Tongue (tissue), 1 donor: ENCODE measurements at regions not wholly inside any gene's neighbourhood (a gene's known extent, or its start where the extent isn't known, plus 50 kb on each side); places are given as distances from the start of the nearest gene placed in this dataset.
"Not testable (repeated sequence)": the region's sequence is repeated elsewhere in the genome, so short reads cannot be mapped to it uniquely, and the experiment has no call there.

ENCODE experiments used
- DNase-seq: peaks from one replicate; pipeline ENCODE4 v3.0.0-alpha.2; 2015

- no peak for DNase-seq
These were observed 264.0 kb downstream of the CTH start for GRCh38 chr1:70674941-70675685.

DNA sequence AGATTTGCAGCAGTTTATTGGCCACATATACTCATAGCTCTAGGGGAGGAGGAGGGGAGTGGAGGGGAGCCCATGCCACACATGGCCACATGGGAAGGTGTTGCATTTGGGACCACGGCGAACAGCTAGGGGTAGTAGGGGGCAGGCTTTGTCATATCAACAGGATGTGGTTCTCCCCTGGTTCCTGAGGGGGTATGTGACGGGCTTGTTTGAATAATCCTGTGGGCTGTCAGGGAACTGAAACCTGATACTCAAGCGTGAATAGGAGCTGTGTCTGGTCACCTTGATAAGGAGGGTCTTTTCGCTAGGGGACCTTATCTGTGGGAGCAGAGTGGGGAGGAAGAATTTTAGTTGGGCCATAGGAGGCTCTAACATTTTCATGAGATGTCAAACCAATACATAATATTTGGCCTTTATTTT is 264.7 kb downstream of the CTH start:
- DNase-seq = no peak

DNA sequence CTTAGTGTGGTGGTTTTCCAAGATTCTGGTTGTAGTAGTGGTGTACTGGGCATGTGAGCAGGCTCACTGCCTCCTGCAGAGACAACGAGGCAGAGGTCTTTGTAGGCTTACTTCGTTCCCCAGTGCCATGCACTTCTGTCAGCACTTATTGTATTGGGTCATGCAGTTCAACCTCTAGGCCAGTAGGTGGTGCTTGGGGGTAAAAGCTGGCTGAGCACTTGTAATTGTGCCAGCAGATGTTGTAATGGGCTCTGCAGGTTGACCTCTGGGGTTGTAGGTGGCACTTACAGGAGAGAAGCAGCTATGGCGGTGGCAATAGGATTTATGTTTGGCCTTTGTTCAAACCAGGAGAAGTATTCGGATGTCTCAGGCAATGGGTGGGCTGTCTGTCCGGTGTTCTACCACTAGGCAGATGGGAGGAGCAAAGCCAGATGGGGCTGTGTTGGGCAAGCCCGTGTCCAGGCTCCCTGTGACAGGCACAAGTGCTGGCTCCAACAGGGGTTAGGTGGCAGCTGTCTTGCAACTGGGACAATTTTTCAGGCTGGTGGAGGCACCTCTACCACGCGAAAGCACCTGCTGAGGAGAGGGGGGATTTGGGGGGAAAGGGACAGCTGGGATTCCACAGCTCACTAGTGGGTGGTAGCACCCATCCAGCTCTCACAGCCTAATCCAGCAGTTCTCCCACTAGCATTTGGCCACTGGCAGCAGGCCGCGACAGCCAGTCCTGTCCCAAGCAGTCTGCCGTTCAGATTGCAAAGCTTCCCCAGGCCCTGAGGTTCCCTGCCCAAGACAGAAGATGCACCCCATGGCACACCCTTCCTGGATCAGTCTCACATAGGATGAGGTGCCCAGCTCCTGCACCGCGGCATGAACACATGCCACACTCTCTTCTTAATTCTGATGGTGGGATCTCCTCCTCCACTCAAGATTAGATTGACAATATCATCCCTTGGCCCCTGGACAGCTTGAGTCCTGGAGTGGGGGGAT is 274.5 kb downstream of the CTH start:
- peak; percentile 52 for DNase-seq

DNA sequence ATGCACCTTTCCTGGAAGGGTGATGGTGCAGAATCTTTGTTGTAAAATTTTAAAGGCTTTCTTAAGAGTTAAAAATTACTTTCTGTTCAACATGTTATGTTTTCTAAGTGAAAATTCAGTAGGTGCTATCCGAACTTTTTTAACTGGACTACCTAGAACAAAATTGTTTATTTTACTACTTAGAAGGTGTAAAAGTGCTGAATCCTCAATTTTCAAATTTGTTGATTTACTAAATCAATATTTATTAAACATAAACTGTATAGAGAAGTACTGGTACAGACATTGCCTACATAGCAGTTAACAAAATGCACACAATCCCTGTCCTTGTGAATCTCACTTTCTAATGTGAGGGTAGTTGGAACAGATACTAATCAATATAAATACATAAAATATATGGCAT is 277.5 kb downstream of the CTH start:
- DNase-seq = no peak

- peak; percentile 33 for DNase-seq
These were observed 295.4 kb downstream of the CTH start for GRCh38 chr1:70706381-70707037.

- peak; percentile 17 for DNase-seq
These were observed 296.1 kb downstream of the CTH start for GRCh38 chr1:70707214-70707613.

DNA sequence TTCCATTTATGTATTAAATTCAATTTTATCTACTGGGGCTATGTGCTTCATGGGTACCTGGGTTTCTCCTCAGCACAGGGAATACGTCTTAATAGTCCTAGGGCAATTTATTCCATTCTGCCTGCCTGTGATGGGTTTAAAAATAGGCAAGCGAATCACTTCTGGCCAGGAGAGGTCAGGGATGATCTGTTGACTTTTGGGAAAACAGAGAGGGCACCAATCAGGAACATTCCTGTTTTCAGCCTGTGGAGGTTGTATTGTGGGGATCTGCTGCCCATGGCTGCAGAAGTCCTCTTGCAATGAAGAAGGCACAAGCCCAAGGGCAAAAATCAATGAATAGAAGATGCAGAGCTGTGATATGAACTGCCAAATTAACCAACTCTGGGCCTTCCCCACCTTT is 303.1 kb downstream of the CTH start:
- DNase-seq = no peak

- no peak for DNase-seq
These were observed 306.1 kb downstream of the CTH start for GRCh38 chr1:70717211-70717610.

DNA sequence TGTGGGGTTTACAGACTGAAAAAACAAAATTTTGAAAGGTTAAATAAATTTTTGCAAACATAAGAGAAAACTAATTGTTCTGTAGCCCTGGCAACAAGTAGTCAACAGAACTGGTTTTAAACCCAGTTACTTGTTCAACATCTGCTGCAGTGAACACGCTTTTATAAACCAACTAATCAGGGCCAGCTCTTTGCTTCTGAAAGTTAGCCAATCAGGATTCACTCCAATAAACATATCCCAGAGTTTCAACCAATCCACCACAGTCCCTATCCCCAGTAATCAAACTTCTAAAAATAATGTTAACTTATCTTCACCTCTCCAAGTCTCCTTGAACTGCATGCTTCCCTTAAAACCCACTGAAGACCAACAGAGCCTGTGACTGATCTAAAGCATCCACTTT is 306.6 kb downstream of the CTH start:
- DNase-seq = no peak

DNA sequence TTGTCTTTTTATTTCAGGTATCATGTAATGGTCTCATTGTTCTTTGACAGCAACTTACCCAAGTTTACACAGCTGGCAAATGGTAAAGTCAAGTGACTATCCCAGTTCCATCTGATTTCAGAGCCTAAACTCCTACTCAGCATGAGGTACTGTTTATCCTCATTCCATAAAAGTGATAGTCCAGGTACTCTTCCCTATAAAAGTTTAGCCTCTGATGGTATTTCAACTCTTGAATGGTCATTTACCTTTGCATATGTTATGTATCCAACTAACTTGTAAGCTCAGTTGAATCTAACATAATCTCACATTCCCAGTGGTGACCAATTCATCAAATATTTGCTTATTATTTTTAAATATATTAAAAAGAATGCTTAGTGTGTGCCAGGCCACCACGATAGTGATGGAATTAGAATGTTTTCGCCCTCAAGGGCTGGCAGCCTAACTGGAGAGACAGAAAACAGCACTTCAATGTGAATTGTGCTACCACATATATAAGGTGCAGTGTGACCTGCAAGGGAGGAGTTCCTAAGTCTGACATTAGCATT is 307.1 kb downstream of the CTH start:
- no peak for DNase-seq

GRCh38 chr1:70719154-70719553 is 308.1 kb downstream of the CTH start:
- no peak for DNase-seq

- DNase-seq = no peak
These were observed 309.0 kb downstream of the CTH start for GRCh38 chr1:70720109-70720508.

DNA sequence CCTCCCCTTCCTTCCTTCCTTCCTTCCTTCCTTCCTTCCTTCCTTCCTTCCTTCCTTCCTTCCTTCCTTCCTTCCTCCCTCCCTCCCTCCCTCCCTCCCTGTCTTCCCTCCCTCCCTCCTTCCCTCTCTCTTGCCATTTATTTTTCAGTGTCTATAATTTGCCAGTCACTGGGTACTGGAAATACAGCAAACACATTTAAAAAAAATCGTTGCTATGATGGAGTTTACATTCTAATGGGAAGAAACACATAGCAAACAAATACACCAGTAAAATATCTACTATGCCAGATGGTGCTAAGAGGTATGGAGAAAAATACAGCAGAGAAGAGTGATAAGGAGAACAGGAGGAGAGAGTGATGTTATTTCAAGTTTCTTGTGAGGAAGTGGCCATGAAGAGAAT is 309.5 kb downstream of the CTH start:
- DNase-seq = no peak

DNA sequence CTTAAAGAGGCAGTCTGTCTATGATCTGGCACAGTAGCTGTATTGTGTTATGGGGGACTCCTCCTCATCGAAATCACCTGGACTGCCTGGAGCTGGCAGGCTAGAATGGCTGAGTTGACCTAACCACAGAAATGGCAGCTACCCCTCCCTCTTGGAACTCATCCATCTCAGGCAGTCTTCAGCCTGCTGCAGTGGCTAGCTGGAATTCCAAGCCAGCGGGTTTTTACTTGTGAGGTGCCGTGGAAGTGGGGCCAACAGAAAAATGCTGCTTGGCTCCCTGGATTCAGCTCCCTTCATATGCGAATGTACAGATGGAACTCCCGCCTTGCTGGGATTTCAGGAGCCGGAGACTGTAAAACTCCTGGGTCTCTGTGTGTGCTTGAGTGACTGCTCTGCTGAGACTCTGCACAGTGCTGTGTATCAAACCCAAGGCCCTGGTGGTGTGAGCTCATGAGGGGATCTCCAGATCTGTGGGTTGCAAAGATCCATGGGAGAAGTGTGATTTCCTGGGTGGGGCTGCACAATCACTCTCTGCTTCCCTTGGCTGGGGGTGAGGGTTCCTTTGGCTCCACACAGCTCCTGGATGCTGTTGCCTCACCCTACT is 316.9 kb downstream of the CTH start:
- DNase-seq = no peak

- not testable (repeated sequence) for DNase-seq
These were observed 311.1 kb downstream of the PTGER3 start for GRCh38 chr1:70736518-70736917.

DNA sequence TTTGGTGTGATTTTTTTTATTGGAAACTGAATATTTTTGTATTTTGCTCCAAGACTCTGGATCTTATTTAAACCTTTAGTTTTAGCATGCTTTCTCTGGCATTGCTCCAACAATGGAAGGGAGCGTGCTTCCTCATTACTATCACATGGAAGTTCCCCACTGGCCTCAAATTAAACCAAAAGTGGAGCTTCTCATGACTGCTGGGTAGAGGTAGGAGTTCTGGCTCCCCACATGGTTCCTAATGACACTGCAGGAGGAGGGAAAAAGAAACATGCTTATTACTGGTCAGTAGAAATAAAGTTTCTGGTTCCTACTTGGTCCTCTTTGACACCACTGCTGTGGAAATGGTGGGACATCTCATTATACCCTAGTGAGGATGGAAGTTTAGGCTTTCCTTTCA is 310.5 kb downstream of the PTGER3 start:
- no peak for DNase-seq

- no peak for DNase-seq
These were observed 309.0 kb downstream of the PTGER3 start for GRCh38 chr1:70738624-70739023.

- DNase-seq = no peak
These were observed 302.4 kb downstream of the PTGER3 start for GRCh38 chr1:70745199-70745598.

DNA sequence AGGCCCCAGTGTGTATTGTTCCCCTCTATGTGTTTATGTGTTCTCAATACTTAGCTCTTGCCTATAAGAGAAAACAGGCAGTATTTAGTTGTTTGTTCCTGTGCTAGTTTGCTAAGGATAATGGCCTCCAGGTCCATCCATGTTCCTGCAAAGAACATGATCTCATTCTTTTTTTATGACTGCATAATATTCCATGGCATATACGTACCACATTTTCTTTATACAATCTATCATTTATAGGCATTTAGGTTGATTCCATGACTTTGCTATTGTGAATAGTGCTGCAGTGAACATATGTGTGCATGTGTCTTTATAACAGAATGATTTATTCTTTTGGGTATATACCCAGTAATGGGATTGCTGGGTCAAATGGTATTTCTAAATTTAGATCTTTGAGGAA is 301.6 kb downstream of the PTGER3 start:
- not testable (repeated sequence) for DNase-seq

DNA sequence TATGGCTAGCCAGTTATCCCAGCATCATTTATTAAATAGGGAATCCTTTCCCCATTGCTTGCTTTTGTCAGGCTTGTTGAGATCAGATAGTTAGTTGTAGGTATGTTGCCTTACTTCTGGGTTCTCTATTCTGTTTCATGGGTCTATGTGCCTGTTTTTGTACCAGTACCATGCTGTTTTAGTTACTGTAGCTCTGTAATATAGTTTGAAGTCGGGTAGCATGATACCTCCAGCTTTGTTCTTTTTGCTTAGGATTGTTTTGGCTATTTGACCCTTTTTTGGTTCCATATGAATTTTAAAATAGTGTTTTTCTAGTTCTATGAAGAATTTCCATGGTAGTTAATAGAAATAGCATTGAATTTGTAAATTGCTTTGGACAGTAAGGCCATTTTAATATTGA is 300.5 kb downstream of the PTGER3 start:
- not testable (repeated sequence) for DNase-seq

GRCh38 chr1:70751676-70752287 is 295.8 kb downstream of the PTGER3 start:
- not testable (repeated sequence) for DNase-seq

GRCh38 chr1:70754701-70755100 is 292.9 kb downstream of the PTGER3 start:
- DNase-seq = no peak
